HUDEP-2 (cell line): ENCODE measurements at regions not wholly inside any gene's neighbourhood (a gene's known extent, or its start where the extent isn't known, plus 50 kb on each side); places are given as distances from the start of the nearest gene placed in this dataset.
A peak's percentile ranks its signal among the peaks of the same experiment; 100 is the strongest.
"Not testable (repeated sequence)": the region's sequence is repeated elsewhere in the genome, so short reads cannot be mapped to it uniquely, and the experiment has no call there.

Source experiments
- DNase-seq, 76 experiments: peaks; one replicate each; lab custom pipeline; 2025; ENCODE audit not compliant: unreplicated experiment in 76 of 76; lab: John Stamatoyannopoulos, UW

GRCh38 chr14:97066068-97066899, 269.1 kb downstream of the VRK1 start:
- no peak for DNase-seq

- not testable (repeated sequence) for DNase-seq
Measured at GRCh38 chr14:97068293-97068692, 271.1 kb downstream of the VRK1 start.

- DNase-seq = no peak
Measured at GRCh38 chr14:97070259-97070658, 273.1 kb downstream of the VRK1 start.

GRCh38 chr14:97071177-97071576, 274.0 kb downstream of the VRK1 start:
- no peak for DNase-seq

- DNase-seq = no peak
Measured at GRCh38 chr14:97073622-97074021, 276.4 kb downstream of the VRK1 start.

GRCh38 chr14:97074456-97074855, 277.3 kb downstream of the VRK1 start:
- DNase-seq = peak in 8 of 76 experiments; percentile 9 to 74 (median 24)

- DNase-seq = peak in 20 of 76 experiments; percentile 4 to 74 (median 20)
Measured at GRCh38 chr14:97074856-97075255, 277.7 kb downstream of the VRK1 start.

- peak in 56 of 76 experiments; percentile 5 to 75 (median 34) for DNase-seq
Measured at GRCh38 chr14:97077253-97077653, 280.1 kb downstream of the VRK1 start.

- DNase-seq = no peak
Measured at GRCh38 chr14:97077687-97078086, 280.5 kb downstream of the VRK1 start.

GRCh38 chr14:97080991-97081390, 283.8 kb downstream of the VRK1 start:
- DNase-seq = no peak

- no peak for DNase-seq
Measured at GRCh38 chr14:97095269-97095668, 298.1 kb downstream of the VRK1 start.

GRCh38 chr14:97097296-97097695, 300.1 kb downstream of the VRK1 start:
- DNase-seq = no peak

- no peak for DNase-seq
Measured at GRCh38 chr14:97100306-97100705, 303.1 kb downstream of the VRK1 start.

GRCh38 chr14:97101561-97101960, 304.4 kb downstream of the VRK1 start:
- no peak for DNase-seq

- DNase-seq = no peak
Measured at GRCh38 chr14:97104029-97104428, 306.8 kb downstream of the VRK1 start.

GRCh38 chr14:97106166-97106565, 309.0 kb downstream of the VRK1 start:
- DNase-seq = no peak

GRCh38 chr14:97106609-97107008, 309.4 kb downstream of the VRK1 start:
- no peak for DNase-seq

- no peak for DNase-seq
Measured at GRCh38 chr14:97107080-97107479, 309.9 kb downstream of the VRK1 start.

GRCh38 chr14:97107760-97108159, 310.6 kb downstream of the VRK1 start:
- no peak for DNase-seq

- DNase-seq = no peak
Measured at GRCh38 chr14:97109234-97109633, 312.1 kb downstream of the VRK1 start.

GRCh38 chr14:97113339-97113738, 316.2 kb downstream of the VRK1 start:
- no peak for DNase-seq

- DNase-seq = no peak
Measured at GRCh38 chr14:97116546-97116945, 319.4 kb downstream of the VRK1 start.

GRCh38 chr14:97117693-97118092, 320.5 kb downstream of the VRK1 start:
- DNase-seq = no peak
